ENCODE measurements at regions not wholly inside any gene's neighbourhood (a gene's known extent, or its start where the extent isn't known, plus 50 kb on each side); places are given as distances from the start of the nearest gene placed in this dataset.

- Histone ChIP-seq H4K20me1 (replicated peaks; ENCODE audit: insufficient read depth) (no peaks in the 10 kb centered on the region), H3K4me2 (no peak overlapping the region), H3K4me3 (no peak overlapping the region), H3K27me3 (ENCODE audit: insufficient read depth) (no peaks in the 10 kb centered on the region), H3K36me3 (ENCODE audit: insufficient read depth) (0 out of 2 replicates have a peak, but pooled peaks cover 5% of the 10 kb centered on the region), H3K27ac (ENCODE audit: low read depth) (no peak overlapping the region), H3K9me2 (ENCODE audit: insufficient read depth) (no peaks in the 10 kb centered on the region), H3K79me2 (replicated peaks; ENCODE audit: insufficient read depth) (no peaks in the 10 kb centered on the region), H2AFZ (no peak overlapping the region), H3F3A (replicated peaks; ENCODE audit: low read depth) (no peaks in the 10 kb centered on the region), H3K4me1 (ENCODE audit: insufficient read depth) (no peaks in the 10 kb centered on the region)
- peaks cover 34% of the 10 kb centered on the region for H3K36me3 Mint-ChIP-seq (ENCODE audit: low read depth)
- no peak for DNase-seq (ENCODE audit: low spot score)
- H3K27ac Mint-ChIP-seq, result no peak overlapping the region
- no peaks in the 10 kb centered on the region for H3K27me3 Mint-ChIP-seq (ENCODE audit: insufficient read depth, low read depth, poor library complexity)
- TF ChIP-seq CTCF (conservative IDR thresholded peaks at IDR 0.05; ENCODE audit: low read depth in 2 of 2), result no peak
- TF ChIP-seq NANOG (IDR thresholded peaks at IDR 0.05; ENCODE audit: borderline replicate concordance), result no peak
- TF ChIP-seq CREB1 (CRISPR knock-in tag; IDR thresholded peaks at IDR 0.05; ENCODE audit: low read depth), result no peak
- TF ChIP-seq, protein P1, sequence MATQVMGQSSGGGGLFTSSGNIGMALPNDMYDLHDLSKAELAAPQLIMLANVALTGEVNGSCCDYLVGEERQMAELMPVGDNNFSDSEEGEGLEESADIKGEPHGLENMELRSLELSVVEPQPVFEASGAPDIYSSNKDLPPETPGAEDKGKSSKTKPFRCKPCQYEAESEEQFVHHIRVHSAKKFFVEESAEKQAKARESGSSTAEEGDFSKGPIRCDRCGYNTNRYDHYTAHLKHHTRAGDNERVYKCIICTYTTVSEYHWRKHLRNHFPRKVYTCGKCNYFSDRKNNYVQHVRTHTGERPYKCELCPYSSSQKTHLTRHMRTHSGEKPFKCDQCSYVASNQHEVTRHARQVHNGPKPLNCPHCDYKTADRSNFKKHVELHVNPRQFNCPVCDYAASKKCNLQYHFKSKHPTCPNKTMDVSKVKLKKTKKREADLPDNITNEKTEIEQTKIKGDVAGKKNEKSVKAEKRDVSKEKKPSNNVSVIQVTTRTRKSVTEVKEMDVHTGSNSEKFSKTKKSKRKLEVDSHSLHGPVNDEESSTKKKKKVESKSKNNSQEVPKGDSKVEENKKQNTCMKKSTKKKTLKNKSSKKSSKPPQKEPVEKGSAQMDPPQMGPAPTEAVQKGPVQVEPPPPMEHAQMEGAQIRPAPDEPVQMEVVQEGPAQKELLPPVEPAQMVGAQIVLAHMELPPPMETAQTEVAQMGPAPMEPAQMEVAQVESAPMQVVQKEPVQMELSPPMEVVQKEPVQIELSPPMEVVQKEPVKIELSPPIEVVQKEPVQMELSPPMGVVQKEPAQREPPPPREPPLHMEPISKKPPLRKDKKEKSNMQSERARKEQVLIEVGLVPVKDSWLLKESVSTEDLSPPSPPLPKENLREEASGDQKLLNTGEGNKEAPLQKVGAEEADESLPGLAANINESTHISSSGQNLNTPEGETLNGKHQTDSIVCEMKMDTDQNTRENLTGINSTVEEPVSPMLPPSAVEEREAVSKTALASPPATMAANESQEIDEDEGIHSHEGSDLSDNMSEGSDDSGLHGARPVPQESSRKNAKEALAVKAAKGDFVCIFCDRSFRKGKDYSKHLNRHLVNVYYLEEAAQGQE (IDR thresholded peaks at IDR 0.05; ENCODE audit: unreplicated experiment), result no peak
- no peak for TF ChIP-seq ZNF462 (CRISPR knock-in tag; IDR thresholded peaks at IDR 0.05)
- no peak for TF ChIP-seq STAT1 (IDR thresholded peaks at IDR 0.05; ENCODE audit: unreplicated experiment)
- TF ChIP-seq EZH2phosphoT487 (IDR thresholded peaks at IDR 0.05; ENCODE audit: unreplicated experiment), result no peak
- TF ChIP-seq ETS1 (IDR thresholded peaks at IDR 0.05), result no peak
- TF ChIP-seq ZNF114 (CRISPR knock-in tag; IDR thresholded peaks at IDR 0.05), result no peak
- TF ChIP-seq ZNF331 (CRISPR knock-in tag; IDR thresholded peaks at IDR 0.05; ENCODE audit: low read depth), result no peak
- no peak for TF ChIP-seq JUNB (IDR thresholded peaks at IDR 0.05; ENCODE audit: unreplicated experiment)
- TF ChIP-seq POLR2AphosphoS5 (IDR thresholded peaks at IDR 0.05; ENCODE audit: low read depth), result no peak
- no peak for TF ChIP-seq EZH2 (IDR thresholded peaks at IDR 0.05; ENCODE audit: low read depth, unreplicated experiment)
- no peaks in the 10 kb centered on the region for H3K4me1 Mint-ChIP-seq
- no peak overlapping the region for H3K4me3 Mint-ChIP-seq
- peaks cover 95% of the 10 kb centered on the region for H3K9me3 Mint-ChIP-seq
- no peak for ATAC-seq
These were observed 86.0 kb downstream of the CBLN4 start for GRCh38 chr20:55919319-55919718.

All from GM23338 (cell line).